ENCODE measurements at regions not wholly inside any gene's neighbourhood (a gene's known extent, or its start where the extent isn't known, plus 50 kb on each side); places are given as distances from the start of the nearest gene placed in this dataset.

GRCh38 chr3:31358473-31359070 is 174.2 kb upstream of the STT3B start:
- BruUV-seq (replicated peaks) = no TSS peak
- TF ChIP-seq, protein P1, sequence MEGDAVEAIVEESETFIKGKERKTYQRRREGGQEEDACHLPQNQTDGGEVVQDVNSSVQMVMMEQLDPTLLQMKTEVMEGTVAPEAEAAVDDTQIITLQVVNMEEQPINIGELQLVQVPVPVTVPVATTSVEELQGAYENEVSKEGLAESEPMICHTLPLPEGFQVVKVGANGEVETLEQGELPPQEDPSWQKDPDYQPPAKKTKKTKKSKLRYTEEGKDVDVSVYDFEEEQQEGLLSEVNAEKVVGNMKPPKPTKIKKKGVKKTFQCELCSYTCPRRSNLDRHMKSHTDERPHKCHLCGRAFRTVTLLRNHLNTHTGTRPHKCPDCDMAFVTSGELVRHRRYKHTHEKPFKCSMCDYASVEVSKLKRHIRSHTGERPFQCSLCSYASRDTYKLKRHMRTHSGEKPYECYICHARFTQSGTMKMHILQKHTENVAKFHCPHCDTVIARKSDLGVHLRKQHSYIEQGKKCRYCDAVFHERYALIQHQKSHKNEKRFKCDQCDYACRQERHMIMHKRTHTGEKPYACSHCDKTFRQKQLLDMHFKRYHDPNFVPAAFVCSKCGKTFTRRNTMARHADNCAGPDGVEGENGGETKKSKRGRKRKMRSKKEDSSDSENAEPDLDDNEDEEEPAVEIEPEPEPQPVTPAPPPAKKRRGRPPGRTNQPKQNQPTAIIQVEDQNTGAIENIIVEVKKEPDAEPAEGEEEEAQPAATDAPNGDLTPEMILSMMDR (IDR thresholded peaks at IDR 0.05; ENCODE audit: insufficient read depth in 1 of 2, low read depth in 1 of 2, low read length in 1 of 2, severe bottlenecking in 1 of 2, unreplicated experiment in 1 of 2) = no peak
- no peak overlapping the region for H3K4me3 Mint-ChIP-seq (ENCODE audit: unreplicated experiment)
- peaks cover 11% of the 10 kb centered on the region for H3K9me3 Mint-ChIP-seq (ENCODE audit: unreplicated experiment)
- CTCF ChIA-PET = no interaction called here
- no peak overlapping the region for H3K27ac Mint-ChIP-seq (ENCODE audit: unreplicated experiment)
- no peaks in the 10 kb centered on the region for H3K36me3 ChIP-seq (ENCODE audit: control insufficient read depth, insufficient read depth, low read length)
- H3K4me1 ChIP-seq = peaks cover 33% of the 10 kb centered on the region
- H3K36me3 Mint-ChIP-seq (ENCODE audit: insufficient read depth, unreplicated experiment) = peaks cover 4% of the 10 kb centered on the region
- H3K27me3 Mint-ChIP-seq (ENCODE audit: insufficient read depth, unreplicated experiment) = no peaks in the 10 kb centered on the region
- no peak for DNase-seq
- H3K4me3 ChIP-seq (ENCODE audit: low read depth, low read length) = no peak overlapping the region
- H3K4me1 Mint-ChIP-seq (ENCODE audit: low read depth, unreplicated experiment) = peaks cover 16% of the 10 kb centered on the region
- POLR2A ChIA-PET = no interaction called here
- intact Hi-C loops (cut with micrococcal nuclease; ENCODE audit: unreplicated experiment) = loop anchor here (1.0 to 5.0 kb wide), 2 partner anchors 12 to 71 kb away; no protein-coding TSS in a partner anchor
- H3K27me3 ChIP-seq (replicated peaks; ENCODE audit: control insufficient read depth, insufficient read depth, low read length) = no peaks in the 10 kb centered on the region
- peaks cover 9% of the 10 kb centered on the region for H3K9me3 ChIP-seq

- DNase-seq = no peak
- CTCF ChIA-PET = no interaction called here
- BruUV-seq (replicated peaks) = no TSS peak
- intact Hi-C loops (cut with micrococcal nuclease; ENCODE audit: unreplicated experiment) = no loop called here
- Mint-ChIP-seq H3K4me3 (ENCODE audit: unreplicated experiment) (no peak overlapping the region), H3K27ac (ENCODE audit: unreplicated experiment) (peak overlapping the region; percentile 3), H3K4me1 (ENCODE audit: low read depth, unreplicated experiment) (peaks cover 16% of the 10 kb centered on the region), H3K9me3 (ENCODE audit: unreplicated experiment) (no peaks in the 10 kb centered on the region), H3K27me3 (ENCODE audit: insufficient read depth, unreplicated experiment) (no peaks in the 10 kb centered on the region), H3K36me3 (ENCODE audit: insufficient read depth, unreplicated experiment) (peaks cover 4% of the 10 kb centered on the region)
- H3K9me3 ChIP-seq = no peaks in the 10 kb centered on the region; the same call in none of the 2 replicates
- TF ChIP-seq, protein P1 (IDR thresholded peaks at IDR 0.05; ENCODE audit: insufficient read depth in 1 of 2, low read depth in 1 of 2, low read length in 1 of 2, severe bottlenecking in 1 of 2, unreplicated experiment in 1 of 2) = no peak
- H3K36me3 ChIP-seq (ENCODE audit: control insufficient read depth, insufficient read depth, low read length) = no peaks in the 10 kb centered on the region
- no peaks in the 10 kb centered on the region for H3K27me3 ChIP-seq (replicated peaks; ENCODE audit: control insufficient read depth, insufficient read depth, low read length)
- POLR2A ChIA-PET = interaction anchor here (0.8 kb wide), 1 partner anchor 9 kb away, joined by 3 read pairs; no protein-coding TSS in a partner anchor
- no peak overlapping the region for H3K4me3 ChIP-seq (ENCODE audit: low read depth, low read length)
- H3K4me1 ChIP-seq = peaks cover 33% of the 10 kb centered on the region
Observed at GRCh38 chr3:31361371-31362273, 171.1 kb upstream of the STT3B start.

GRCh38 chr3:31364188-31364587 is 168.5 kb upstream of the STT3B start:
- no peak for DNase-seq
- H3K4me1 Mint-ChIP-seq (ENCODE audit: low read depth, unreplicated experiment) = peaks cover 16% of the 10 kb centered on the region
- no peak overlapping the region for H3K4me3 Mint-ChIP-seq (ENCODE audit: unreplicated experiment)
- POLR2A ChIA-PET = no interaction called here
- H3K4me3 ChIP-seq (ENCODE audit: low read depth, low read length) = no peak overlapping the region
- H3K4me1 ChIP-seq = peaks cover 23% of the 10 kb centered on the region
- intact Hi-C loops (cut with micrococcal nuclease; ENCODE audit: unreplicated experiment) = no loop called here
- TF ChIP-seq, protein P1 (IDR thresholded peaks at IDR 0.05; ENCODE audit: insufficient read depth in 1 of 2, low read depth in 1 of 2, low read length in 1 of 2, severe bottlenecking in 1 of 2, unreplicated experiment in 1 of 2) = no peak
- BruUV-seq (replicated peaks) = no TSS peak
- H3K9me3 ChIP-seq = no peaks in the 10 kb centered on the region
- no peaks in the 10 kb centered on the region for H3K27me3 ChIP-seq (replicated peaks; ENCODE audit: control insufficient read depth, insufficient read depth, low read length)
- H3K36me3 ChIP-seq (ENCODE audit: control insufficient read depth, insufficient read depth, low read length) = no peaks in the 10 kb centered on the region
- CTCF ChIA-PET = no interaction called here
- H3K27me3 Mint-ChIP-seq (ENCODE audit: insufficient read depth, unreplicated experiment) = no peaks in the 10 kb centered on the region
- no peak overlapping the region for H3K27ac Mint-ChIP-seq (ENCODE audit: unreplicated experiment)
- H3K36me3 Mint-ChIP-seq (ENCODE audit: insufficient read depth, unreplicated experiment) = no peaks in the 10 kb centered on the region
- no peaks in the 10 kb centered on the region for H3K9me3 Mint-ChIP-seq (ENCODE audit: unreplicated experiment)
